ENCODE measurements at regions not wholly inside any gene's neighbourhood (a gene's known extent, or its start where the extent isn't known, plus 50 kb on each side); places are given as distances from the start of the nearest gene placed in this dataset.

DNA sequence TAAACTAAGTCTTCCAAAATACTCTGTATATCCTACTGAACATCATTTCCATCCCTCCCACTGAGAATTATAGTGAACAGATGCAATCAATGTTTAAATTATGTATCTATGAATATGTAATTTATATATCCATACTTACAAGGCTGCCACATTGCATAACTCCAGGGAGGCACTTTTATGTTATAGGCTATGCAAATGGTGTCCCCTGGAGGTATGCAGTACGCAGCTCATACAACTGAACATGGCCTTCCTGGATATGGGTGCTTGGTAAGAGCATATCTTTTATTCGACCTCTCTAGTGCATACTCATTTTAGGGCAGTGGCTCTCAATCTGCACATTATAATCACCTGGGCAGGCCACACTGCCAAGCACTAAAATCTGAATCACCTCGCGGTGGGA, 127.3 kb downstream of the BANF2 start (continued):
- TF ChIP-seq EZH2 (IDR thresholded peaks at IDR 0.05; ENCODE audit: low read depth, low read length, severe bottlenecking): no peak
- TF ChIP-seq EP300 (IDR thresholded peaks at IDR 0.05; ENCODE audit: borderline replicate concordance in 1 of 2, low read depth in 2 of 2, low read length in 2 of 2): no peak
- no peak for TF ChIP-seq EGR1 (IDR thresholded peaks at IDR 0.05; ENCODE audit: borderline replicate concordance, low read depth, low read length)
- no peak for TF ChIP-seq CBX8 (IDR thresholded peaks at IDR 0.05; ENCODE audit: borderline replicate concordance, low read depth, low read length)
- no peak for TF ChIP-seq ASH2L (IDR thresholded peaks at IDR 0.05; ENCODE audit: low read length)
- no peak for TF ChIP-seq SIN3A (conservative IDR thresholded peaks at IDR 0.05 in 1 of 2, IDR thresholded peaks at IDR 0.05 in 1 of 2; ENCODE audit: low read depth in 1 of 2, low read length in 2 of 2)

Measured in H1 (cell line).